ENCODE measurements at regions not wholly inside any gene's neighbourhood (a gene's known extent, or its start where the extent isn't known, plus 50 kb on each side); places are given as distances from the start of the nearest gene placed in this dataset.
A peak's percentile ranks its signal among the peaks of the same experiment; 100 is the strongest.

DNA sequence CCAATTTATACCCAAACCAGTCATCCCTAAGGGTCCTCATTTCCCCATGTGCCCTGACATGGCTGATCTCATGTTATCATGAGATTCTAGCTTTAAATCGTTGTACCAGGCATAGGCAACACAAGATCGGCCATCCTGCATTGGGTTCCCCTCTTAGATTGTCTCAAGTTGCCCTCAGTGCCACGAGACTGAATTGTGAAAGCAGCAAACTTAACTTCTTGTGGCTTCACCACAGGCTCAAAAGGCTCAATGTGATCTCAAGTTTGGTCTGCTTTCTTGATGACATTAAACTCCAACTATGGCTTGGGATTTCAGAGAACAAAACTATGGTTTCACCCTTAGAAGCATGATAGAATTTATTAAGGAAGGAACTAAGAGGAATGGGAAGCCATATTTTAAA, 168.5 kb upstream of the SYT6 start:
- Histone ChIP-seq H3K4me2 (no peak overlapping the region), H3K27me3 (ENCODE audit: insufficient read depth) (no peaks in the 10 kb centered on the region), H4K20me1 (ENCODE audit: insufficient read depth) (no peaks in the 10 kb centered on the region), H2AFZ (ENCODE audit: low read depth) (no peak overlapping the region), H3K9me2 (no peaks in the 10 kb centered on the region), H3K36me3 (replicated peaks in 1 of 2; ENCODE audit: control insufficient read depth in 1 of 2, insufficient read depth in 2 of 2, low read length in 1 of 2) (no peaks in the 10 kb centered on the region), H3K4me1 (ENCODE audit: control insufficient read depth in 1 of 2, insufficient read depth in 2 of 2, low read depth in 1 of 2, low read length in 1 of 2) (peaks cover 0 to 7% of the 10 kb centered on the region in 2 experiments; a peak in 2 of 4 replicates), H3K9me3 (no peaks in the 10 kb centered on the region), H3K4me3 (ENCODE audit: low read depth in 2 of 2, low read length in 1 of 2) (no peak overlapping the region), H3K9ac (no peak overlapping the region), H3F3A (replicated peaks; ENCODE audit: insufficient read depth) (peaks cover 30% of the 10 kb centered on the region), H3K79me2 (ENCODE audit: insufficient read depth) (no peaks in the 10 kb centered on the region), H3K27ac (ENCODE audit: low read depth in 2 of 2, low read length in 1 of 2) (no peak overlapping the region)
- DNase-seq, result no peak
- ChIA-PET CTCF (no interaction called here), POLR2A (no interaction called here)
- TF ChIP-seq MXI1 (IDR thresholded peaks at IDR 0.05; ENCODE audit: low read depth, low read length), result no peak
- TF ChIP-seq RXRA (IDR thresholded peaks at IDR 0.05; ENCODE audit: borderline replicate concordance, low read depth), result no peak
- TF ChIP-seq FOXM1 (IDR thresholded peaks at IDR 0.05; ENCODE audit: low read depth), result no peak
- TF ChIP-seq RAD21 (IDR thresholded peaks at IDR 0.05; ENCODE audit: low read length), result no peak
- no peak for TF ChIP-seq TEAD4 (IDR thresholded peaks at IDR 0.05; ENCODE audit: borderline replicate concordance, insufficient read depth)
- TF ChIP-seq FOXJ3 (CRISPR knock-in tag; IDR thresholded peaks at IDR 0.05), result no peak
- TF ChIP-seq RFX5 (IDR thresholded peaks at IDR 0.05; ENCODE audit: low read length), result no peak
- TF ChIP-seq ELF1 (IDR thresholded peaks at IDR 0.05), result no peak
- TF ChIP-seq, protein P1, sequence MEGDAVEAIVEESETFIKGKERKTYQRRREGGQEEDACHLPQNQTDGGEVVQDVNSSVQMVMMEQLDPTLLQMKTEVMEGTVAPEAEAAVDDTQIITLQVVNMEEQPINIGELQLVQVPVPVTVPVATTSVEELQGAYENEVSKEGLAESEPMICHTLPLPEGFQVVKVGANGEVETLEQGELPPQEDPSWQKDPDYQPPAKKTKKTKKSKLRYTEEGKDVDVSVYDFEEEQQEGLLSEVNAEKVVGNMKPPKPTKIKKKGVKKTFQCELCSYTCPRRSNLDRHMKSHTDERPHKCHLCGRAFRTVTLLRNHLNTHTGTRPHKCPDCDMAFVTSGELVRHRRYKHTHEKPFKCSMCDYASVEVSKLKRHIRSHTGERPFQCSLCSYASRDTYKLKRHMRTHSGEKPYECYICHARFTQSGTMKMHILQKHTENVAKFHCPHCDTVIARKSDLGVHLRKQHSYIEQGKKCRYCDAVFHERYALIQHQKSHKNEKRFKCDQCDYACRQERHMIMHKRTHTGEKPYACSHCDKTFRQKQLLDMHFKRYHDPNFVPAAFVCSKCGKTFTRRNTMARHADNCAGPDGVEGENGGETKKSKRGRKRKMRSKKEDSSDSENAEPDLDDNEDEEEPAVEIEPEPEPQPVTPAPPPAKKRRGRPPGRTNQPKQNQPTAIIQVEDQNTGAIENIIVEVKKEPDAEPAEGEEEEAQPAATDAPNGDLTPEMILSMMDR (IDR thresholded peaks at IDR 0.05), result no peak
- TF ChIP-seq RCOR1 (IDR thresholded peaks at IDR 0.05; ENCODE audit: low read length), result no peak
- whole genome bisulfite sequencing (ENCODE audit: low lambda C conversion rate), result 11% methylated on average over 3 of the region's 3 CpGs

DNA sequence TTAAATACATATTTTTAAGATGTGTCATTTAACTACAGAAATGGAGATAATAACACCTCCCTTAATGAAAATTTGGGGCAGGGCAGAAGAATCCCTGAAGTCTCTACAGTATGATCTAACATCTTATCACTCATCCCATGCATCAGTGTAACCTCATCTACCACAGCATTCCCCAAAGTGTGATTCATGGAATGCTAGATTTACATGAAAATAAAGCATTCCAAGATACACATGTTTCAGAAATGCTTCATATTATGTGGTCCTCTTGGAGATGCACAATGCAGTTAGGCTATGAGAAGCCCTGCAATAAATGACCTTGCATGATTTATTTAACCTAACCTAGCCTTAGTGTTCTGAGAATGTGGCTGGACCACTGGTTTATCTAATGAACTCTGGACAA, 166.9 kb upstream of the SYT6 start:
- H3K27ac ChIP-seq (ENCODE audit: low read depth in 2 of 2, low read length in 1 of 2), result peak overlapping the region in 1 of 2 experiments; percentile 72; a peak in 2 of 4 replicates
- no peaks in the 10 kb centered on the region for H4K20me1 ChIP-seq (ENCODE audit: insufficient read depth)
- H3K4me2 ChIP-seq, result peak overlapping the region; percentile 63; the same call in 1 of the 2 replicates
- H3K4me3 ChIP-seq (ENCODE audit: low read depth in 2 of 2, low read length in 1 of 2), result no peak overlapping the region
- H2AFZ ChIP-seq (ENCODE audit: low read depth), result no peak overlapping the region
- H3K79me2 ChIP-seq (ENCODE audit: insufficient read depth), result no peaks in the 10 kb centered on the region
- H3K9me2 ChIP-seq, result no peaks in the 10 kb centered on the region
- no peaks in the 10 kb centered on the region for H3K27me3 ChIP-seq (ENCODE audit: insufficient read depth)
- no peaks in the 10 kb centered on the region for H3K36me3 ChIP-seq (replicated peaks in 1 of 2; ENCODE audit: control insufficient read depth in 1 of 2, insufficient read depth in 2 of 2, low read length in 1 of 2)
- no peak for DNase-seq
- no peak overlapping the region for H3K9ac ChIP-seq
- H3K9me3 ChIP-seq, result no peaks in the 10 kb centered on the region
- peaks cover 30% of the 10 kb centered on the region for H3F3A ChIP-seq (replicated peaks; ENCODE audit: insufficient read depth)
- H3K4me1 ChIP-seq (ENCODE audit: control insufficient read depth in 1 of 2, insufficient read depth in 2 of 2, low read depth in 1 of 2, low read length in 1 of 2), result peaks cover 0 to 7% of the 10 kb centered on the region in 2 experiments; a peak in 2 of 4 replicates
- peak; percentile 76; the same call in 1 of the 2 replicates for TF ChIP-seq TCF12 (IDR thresholded peaks at IDR 0.05)
- peak; percentile 76; the same call in 1 of the 2 replicates for TF ChIP-seq TEAD4 (IDR thresholded peaks at IDR 0.05; ENCODE audit: borderline replicate concordance, insufficient read depth)
- no peak for TF ChIP-seq RCOR1 (IDR thresholded peaks at IDR 0.05; ENCODE audit: low read length)
- TF ChIP-seq, protein P2, sequence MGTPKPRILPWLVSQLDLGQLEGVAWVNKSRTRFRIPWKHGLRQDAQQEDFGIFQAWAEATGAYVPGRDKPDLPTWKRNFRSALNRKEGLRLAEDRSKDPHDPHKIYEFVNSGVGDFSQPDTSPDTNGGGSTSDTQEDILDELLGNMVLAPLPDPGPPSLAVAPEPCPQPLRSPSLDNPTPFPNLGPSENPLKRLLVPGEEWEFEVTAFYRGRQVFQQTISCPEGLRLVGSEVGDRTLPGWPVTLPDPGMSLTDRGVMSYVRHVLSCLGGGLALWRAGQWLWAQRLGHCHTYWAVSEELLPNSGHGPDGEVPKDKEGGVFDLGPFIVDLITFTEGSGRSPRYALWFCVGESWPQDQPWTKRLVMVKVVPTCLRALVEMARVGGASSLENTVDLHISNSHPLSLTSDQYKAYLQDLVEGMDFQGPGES (IDR thresholded peaks at IDR 0.05; ENCODE audit: low read depth, low read length), result no peak
- no peak for TF ChIP-seq FOXJ3 (CRISPR knock-in tag; IDR thresholded peaks at IDR 0.05)
- TF ChIP-seq, protein P1 (IDR thresholded peaks at IDR 0.05), result no peak
- peak in 1 of 2 experiments; percentile 73; a peak in 1 of 4 replicates for TF ChIP-seq EP300 (IDR thresholded peaks at IDR 0.05; ENCODE audit: borderline replicate concordance in 1 of 2, low read depth in 1 of 2, low read length in 1 of 2)
- TF ChIP-seq FOSL2 (IDR thresholded peaks at IDR 0.05; ENCODE audit: borderline replicate concordance, low read depth), result peak; percentile 89
- TF ChIP-seq JUND (IDR thresholded peaks at IDR 0.05), result peak; percentile 81
- TF ChIP-seq, protein P3, sequence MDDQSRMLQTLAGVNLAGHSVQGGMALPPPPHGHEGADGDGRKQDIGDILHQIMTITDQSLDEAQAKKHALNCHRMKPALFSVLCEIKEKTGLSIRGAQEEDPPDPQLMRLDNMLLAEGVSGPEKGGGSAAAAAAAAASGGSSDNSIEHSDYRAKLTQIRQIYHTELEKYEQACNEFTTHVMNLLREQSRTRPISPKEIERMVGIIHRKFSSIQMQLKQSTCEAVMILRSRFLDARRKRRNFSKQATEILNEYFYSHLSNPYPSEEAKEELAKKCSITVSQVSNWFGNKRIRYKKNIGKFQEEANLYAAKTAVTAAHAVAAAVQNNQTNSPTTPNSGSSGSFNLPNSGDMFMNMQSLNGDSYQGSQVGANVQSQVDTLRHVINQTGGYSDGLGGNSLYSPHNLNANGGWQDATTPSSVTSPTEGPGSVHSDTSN (IDR thresholded peaks at IDR 0.05), result peak; percentile 74
- TF ChIP-seq NFIC (IDR thresholded peaks at IDR 0.05; ENCODE audit: borderline replicate concordance), result peak; percentile 42; the same call in 1 of the 2 replicates
- ChIA-PET POLR2A (no interaction called here), CTCF (interaction anchor here (1.4 kb wide), 1 partner anchor 26 kb away, joined by 10 read pairs; no protein-coding TSS in a partner anchor)
